Ishikawa (cell line): ENCODE measurements at regions not wholly inside any gene's neighbourhood (a gene's known extent, or its start where the extent isn't known, plus 50 kb on each side); places are given as distances from the start of the nearest gene placed in this dataset.

Source experiments
- CEBPB ChIP-seq: IDR thresholded peaks from 2 replicates; pipeline ENCODE4 v1.6.1; 2012
- CREB1 ChIP-seq: IDR thresholded peaks from 2 replicates; pipeline ENCODE4 v1.6.1; 2012; ENCODE audit warnings: low read depth
- EP300 ChIP-seq: IDR thresholded peaks from 2 replicates; pipeline ENCODE4 v1.6.1; 2012; ENCODE audit warnings: borderline replicate concordance
- NFIC ChIP-seq: IDR thresholded peaks from 2 replicates; pipeline ENCODE4 v1.6.1; 2012
- RAD21 ChIP-seq: IDR thresholded peaks from 2 replicates; pipeline ENCODE4 v1.6.1; 2012; ENCODE audit warnings: low read depth
- REST ChIP-seq: IDR thresholded peaks from 2 replicates; pipeline ENCODE4 v1.6.1; 2012; ENCODE audit warnings: low read depth, mild to moderate bottlenecking
- TEAD4 ChIP-seq: IDR thresholded peaks from 2 replicates; pipeline ENCODE4 v1.6.1; 2012
- YY1 ChIP-seq: IDR thresholded peaks from 2 replicates; pipeline ENCODE4 v1.6.1; 2012; ENCODE audit warnings: low read depth
- TF ChIP-seq, protein P1 (sequence below): IDR thresholded peaks from 2 replicates; pipeline ENCODE4 v1.6.1; 2012

- no peak for TF ChIP-seq RAD21
- TF ChIP-seq YY1: no peak
- TF ChIP-seq, protein P1, sequence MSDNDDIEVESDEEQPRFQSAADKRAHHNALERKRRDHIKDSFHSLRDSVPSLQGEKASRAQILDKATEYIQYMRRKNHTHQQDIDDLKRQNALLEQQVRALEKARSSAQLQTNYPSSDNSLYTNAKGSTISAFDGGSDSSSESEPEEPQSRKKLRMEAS: no peak
- no peak for TF ChIP-seq EP300
- TF ChIP-seq REST: no peak
- TF ChIP-seq TEAD4: no peak
- no peak for TF ChIP-seq NFIC
- no peak for TF ChIP-seq CEBPB
- no peak for TF ChIP-seq CREB1
These were observed 125.7 kb downstream of the TRIM29 start for GRCh38 chr11:120012245-120012644.
